Midbrain (tissue), 1 donor: ENCODE measurements at regions not wholly inside any gene's neighbourhood (a gene's known extent, or its start where the extent isn't known, plus 50 kb on each side); places are given as distances from the start of the nearest gene placed in this dataset.
A peak's percentile ranks its signal among the peaks of the same experiment; 100 is the strongest.

ENCODE experiments used
- DNase-seq: peaks from one replicate; lab custom pipeline; 2025; lab: John Stamatoyannopoulos, UW

- no peak for DNase-seq
Measured at GRCh38 chr4:41359836-41360213, 103.1 kb downstream of the UCHL1 start.

- DNase-seq: peak; percentile 87
Measured at GRCh38 chr4:41360214-41360920, 103.6 kb downstream of the UCHL1 start.

- DNase-seq: peak; percentile 65
Measured at GRCh38 chr4:41360921-41361793, 104.4 kb downstream of the UCHL1 start.

GRCh38 chr4:41361794-41362526 lies 105.2 kb downstream of the UCHL1 start:
- DNase-seq: peak; percentile 65

GRCh38 chr4:41362621-41363383 lies 106.1 kb downstream of the UCHL1 start:
- peak; percentile 63 for DNase-seq

GRCh38 chr4:41363384-41363981 lies 106.8 kb downstream of the UCHL1 start:
- peak; percentile 55 for DNase-seq

GRCh38 chr4:41364876-41365275 lies 108.1 kb downstream of the UCHL1 start:
- no peak for DNase-seq

GRCh38 chr4:41365681-41366080 lies 109.0 kb downstream of the UCHL1 start:
- peak; percentile 92 for DNase-seq

GRCh38 chr4:41366911-41367517 lies 110.3 kb downstream of the UCHL1 start:
- no peak for DNase-seq

GRCh38 chr4:41369680-41370079 lies 113.0 kb downstream of the UCHL1 start:
- DNase-seq: peak; percentile 43

- no peak for DNase-seq
Measured at GRCh38 chr4:41373221-41373620, 116.5 kb downstream of the UCHL1 start.

- DNase-seq: no peak
Measured at GRCh38 chr4:41374490-41374889, 117.8 kb downstream of the UCHL1 start.

GRCh38 chr4:41375561-41375960 lies 118.8 kb downstream of the UCHL1 start:
- no peak for DNase-seq

GRCh38 chr4:41377196-41377595 lies 120.5 kb downstream of the UCHL1 start:
- no peak for DNase-seq

- DNase-seq: no peak
Measured at GRCh38 chr4:41379230-41379629, 122.5 kb downstream of the UCHL1 start.

- DNase-seq: no peak
Measured at GRCh38 chr4:41380511-41381157, 123.9 kb downstream of the UCHL1 start.

- DNase-seq: no peak
Measured at GRCh38 chr4:41381384-41381783, 124.7 kb downstream of the UCHL1 start.

GRCh38 chr4:41384992-41385391 lies 128.3 kb downstream of the UCHL1 start:
- DNase-seq: no peak

- DNase-seq: no peak
Measured at GRCh38 chr4:41385481-41385880, 128.8 kb downstream of the UCHL1 start.

GRCh38 chr4:41388080-41388479 lies 131.4 kb downstream of the UCHL1 start:
- no peak for DNase-seq
